WERI-Rb-1 (cell line): ENCODE measurements at regions not wholly inside any gene's neighbourhood (a gene's known extent, or its start where the extent isn't known, plus 50 kb on each side); places are given as distances from the start of the nearest gene placed in this dataset.

Experiments
- DNase-seq: peaks from one replicate; pipeline ENCODE4 v3.0.0-alpha.2; 2020
- H3K27ac ChIP-seq: fragments of 250-450 bp; sonication (Bioruptor Pico); 2 replicates; pipeline ENCODE4 v1.5.1; 2020; ENCODE audit warnings: mild to moderate bottlenecking, moderate library complexity
- H3K27me3 ChIP-seq: fragments of 250-450 bp; sonication (Bioruptor Pico); 2 replicates; pipeline ENCODE4 v1.5.1; 2021; ENCODE audit warnings: mild to moderate bottlenecking, low read depth, moderate library complexity; ENCODE audit not compliant: insufficient read depth, severe bottlenecking
- H3K36me3 ChIP-seq: fragments of 250-450 bp; sonication (Bioruptor Pico); 2 replicates; pipeline ENCODE4 v1.5.1; 2020; ENCODE audit warnings: mild to moderate bottlenecking, moderate library complexity
- H3K4me3 ChIP-seq: 2 replicates; pipeline ENCODE4 v1.5.1; 2011; ENCODE audit warnings: low read depth, mild to moderate bottlenecking, control low read depth, low read length
- H3K9me3 ChIP-seq: fragments of 250-450 bp; sonication (Bioruptor Pico); 2 replicates; pipeline ENCODE4 v1.5.1; 2021; ENCODE audit warnings: mild to moderate bottlenecking, moderate library complexity; ENCODE audit not compliant: severe bottlenecking
- TF ChIP-seq, protein P1 (sequence below): IDR thresholded peaks from 2 replicates; pipeline ENCODE4 v1.5.1; 2011; ENCODE audit warnings: low read depth, mild to moderate bottlenecking, control low read depth, inconsistent platforms, low read length

GRCh38 chr10:117782276-117782675, 239.7 kb downstream of the EMX2 start:
- DNase-seq, result no peak
- no peak overlapping the region for H3K27ac ChIP-seq
- TF ChIP-seq, protein P1, sequence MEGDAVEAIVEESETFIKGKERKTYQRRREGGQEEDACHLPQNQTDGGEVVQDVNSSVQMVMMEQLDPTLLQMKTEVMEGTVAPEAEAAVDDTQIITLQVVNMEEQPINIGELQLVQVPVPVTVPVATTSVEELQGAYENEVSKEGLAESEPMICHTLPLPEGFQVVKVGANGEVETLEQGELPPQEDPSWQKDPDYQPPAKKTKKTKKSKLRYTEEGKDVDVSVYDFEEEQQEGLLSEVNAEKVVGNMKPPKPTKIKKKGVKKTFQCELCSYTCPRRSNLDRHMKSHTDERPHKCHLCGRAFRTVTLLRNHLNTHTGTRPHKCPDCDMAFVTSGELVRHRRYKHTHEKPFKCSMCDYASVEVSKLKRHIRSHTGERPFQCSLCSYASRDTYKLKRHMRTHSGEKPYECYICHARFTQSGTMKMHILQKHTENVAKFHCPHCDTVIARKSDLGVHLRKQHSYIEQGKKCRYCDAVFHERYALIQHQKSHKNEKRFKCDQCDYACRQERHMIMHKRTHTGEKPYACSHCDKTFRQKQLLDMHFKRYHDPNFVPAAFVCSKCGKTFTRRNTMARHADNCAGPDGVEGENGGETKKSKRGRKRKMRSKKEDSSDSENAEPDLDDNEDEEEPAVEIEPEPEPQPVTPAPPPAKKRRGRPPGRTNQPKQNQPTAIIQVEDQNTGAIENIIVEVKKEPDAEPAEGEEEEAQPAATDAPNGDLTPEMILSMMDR, result no peak
- H3K4me3 ChIP-seq, result no peak overlapping the region
- no peaks in the 10 kb centered on the region for H3K9me3 ChIP-seq
- no peaks in the 10 kb centered on the region for H3K36me3 ChIP-seq
- H3K27me3 ChIP-seq, result no peaks in the 10 kb centered on the region

GRCh38 chr10:117783698-117784395, 241.3 kb downstream of the EMX2 start:
- H3K9me3 ChIP-seq, result no peaks in the 10 kb centered on the region
- no peaks in the 10 kb centered on the region for H3K36me3 ChIP-seq
- no peaks in the 10 kb centered on the region for H3K27me3 ChIP-seq
- H3K4me3 ChIP-seq, result no peak overlapping the region
- no peak overlapping the region for H3K27ac ChIP-seq
- TF ChIP-seq, protein P1, result no peak
- no peak for DNase-seq

- Histone ChIP-seq H3K27ac (no peak overlapping the region), H3K27me3 (no peaks in the 10 kb centered on the region), H3K4me3 (no peak overlapping the region), H3K9me3 (no peaks in the 10 kb centered on the region), H3K36me3 (no peaks in the 10 kb centered on the region)
- DNase-seq, result no peak
- TF ChIP-seq, protein P1, result no peak
Observed at GRCh38 chr10:117784776-117785175, 242.2 kb downstream of the EMX2 start.

- H3K27ac ChIP-seq, result no peak overlapping the region
- H3K27me3 ChIP-seq, result no peaks in the 10 kb centered on the region
- TF ChIP-seq, protein P1, result no peak
- no peak overlapping the region for H3K4me3 ChIP-seq
- H3K36me3 ChIP-seq, result no peaks in the 10 kb centered on the region
- H3K9me3 ChIP-seq, result no peaks in the 10 kb centered on the region
- no peak for DNase-seq
Observed at GRCh38 chr10:117788911-117789310, 246.4 kb downstream of the EMX2 start.

DNA sequence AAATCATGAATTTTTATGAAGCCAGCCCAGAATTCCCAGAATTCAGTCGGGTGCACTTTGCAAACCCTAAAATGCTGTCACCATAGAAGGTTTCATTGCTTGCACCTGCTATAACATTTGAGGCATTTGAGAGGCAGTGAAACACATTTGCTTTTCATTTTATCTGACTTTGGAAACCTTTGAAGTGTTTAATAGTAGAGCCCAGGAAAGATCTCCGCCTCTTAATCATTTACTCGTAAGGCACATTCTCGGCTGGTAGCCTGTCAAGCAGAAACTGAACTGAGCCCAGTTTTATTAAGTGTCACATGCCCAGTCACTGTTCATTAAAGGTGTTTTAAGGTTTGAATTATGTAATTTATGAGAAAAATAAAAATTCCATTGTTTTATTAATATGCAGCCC, 247.6 kb downstream of the EMX2 start:
- no peaks in the 10 kb centered on the region for H3K27me3 ChIP-seq
- TF ChIP-seq, protein P1, result no peak
- no peak for DNase-seq

DNA sequence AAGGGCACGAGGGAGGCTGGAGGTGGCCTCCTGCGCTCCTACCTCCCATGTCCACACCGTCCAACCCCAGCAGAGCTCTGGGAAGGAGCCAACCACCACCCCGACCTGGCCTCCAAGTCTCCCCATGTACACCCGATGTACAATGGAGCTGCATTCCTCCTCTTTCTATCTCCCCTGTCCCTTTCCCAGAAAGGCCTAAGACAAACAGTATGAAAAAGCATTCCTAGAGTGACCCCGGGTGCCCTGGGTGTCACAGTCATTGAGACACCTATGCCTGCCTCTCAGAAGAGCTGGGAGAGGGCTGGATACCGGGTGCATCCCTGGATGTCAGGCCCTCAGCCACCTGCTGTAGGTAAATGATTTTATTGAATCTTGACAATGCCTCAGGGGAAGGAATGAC, 248.1 kb downstream of the EMX2 start:
- Histone ChIP-seq H3K4me3 (no peak overlapping the region), H3K27me3 (no peaks in the 10 kb centered on the region), H3K27ac (no peak overlapping the region), H3K9me3 (no peaks in the 10 kb centered on the region), H3K36me3 (no peaks in the 10 kb centered on the region)
- TF ChIP-seq, protein P1, result no peak
- DNase-seq, result no peak

More for the DNA sequence above, 247.6 kb downstream of the EMX2 start:
- Histone ChIP-seq H3K27ac (no peak overlapping the region), H3K4me3 (no peak overlapping the region), H3K36me3 (no peaks in the 10 kb centered on the region), H3K9me3 (no peaks in the 10 kb centered on the region)
